GM18499 (cell line): ENCODE measurements at regions not wholly inside any gene's neighbourhood (a gene's known extent, or its start where the extent isn't known, plus 50 kb on each side); places are given as distances from the start of the nearest gene placed in this dataset.

Experiments
- ATAC-seq: cut with Tn5 transposase; IDR thresholded peaks from one replicate; pipeline ENCODE4 v1.9.1; 2021; ENCODE audit warnings: moderate number of reproducible peaks; ENCODE audit not compliant: insufficient read depth, unreplicated experiment

GRCh38 chr1:233513431-233513830 is 100.5 kb upstream of the KCNK1 start:
- ATAC-seq = no peak

DNA sequence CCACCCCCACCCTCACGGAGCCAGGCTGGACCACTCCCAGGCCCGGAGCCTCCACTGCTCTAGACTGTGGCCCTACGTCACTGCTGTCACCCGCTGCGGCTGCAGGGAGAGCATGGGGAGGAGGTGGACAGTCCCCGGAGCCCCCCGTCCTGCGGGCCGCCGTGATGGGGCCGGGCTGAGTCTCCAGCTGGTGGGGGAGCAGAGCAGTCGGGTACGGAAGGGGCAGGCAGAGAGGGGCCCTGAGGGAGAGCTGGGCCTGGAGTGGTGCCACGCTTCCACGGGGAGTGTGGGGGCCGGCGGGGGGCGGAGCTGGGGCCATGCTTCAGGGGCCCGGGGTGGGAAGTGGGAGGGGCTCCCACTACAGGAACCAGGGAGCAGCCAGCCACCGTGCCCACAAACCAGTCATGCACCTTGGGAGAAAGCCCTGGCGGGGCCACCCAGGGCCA is 98.9 kb upstream of the KCNK1 start:
- ATAC-seq = no peak

- no peak for ATAC-seq
Measured at GRCh38 chr1:233516732-233517131, 97.2 kb upstream of the KCNK1 start.

DNA sequence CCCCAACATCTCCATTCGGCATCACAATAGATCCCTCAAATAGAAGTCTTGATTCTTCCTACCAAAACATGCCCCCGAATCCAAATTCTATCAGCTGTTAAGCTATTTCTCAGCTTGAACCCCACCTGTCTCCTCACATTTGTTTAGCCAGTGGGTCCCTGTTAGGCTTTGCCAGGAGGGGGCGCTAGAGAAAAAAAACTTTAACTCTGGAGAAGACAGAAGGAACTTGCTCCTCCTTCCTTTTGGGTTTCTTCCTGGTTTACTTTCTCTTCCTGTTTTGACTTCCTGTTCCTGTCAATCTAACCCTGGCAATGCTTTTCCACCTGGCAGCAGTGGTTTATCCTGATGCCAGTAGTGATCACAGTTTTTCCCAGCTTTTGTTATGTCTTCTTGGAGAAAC is 95.6 kb upstream of the KCNK1 start:
- ATAC-seq = no peak

DNA sequence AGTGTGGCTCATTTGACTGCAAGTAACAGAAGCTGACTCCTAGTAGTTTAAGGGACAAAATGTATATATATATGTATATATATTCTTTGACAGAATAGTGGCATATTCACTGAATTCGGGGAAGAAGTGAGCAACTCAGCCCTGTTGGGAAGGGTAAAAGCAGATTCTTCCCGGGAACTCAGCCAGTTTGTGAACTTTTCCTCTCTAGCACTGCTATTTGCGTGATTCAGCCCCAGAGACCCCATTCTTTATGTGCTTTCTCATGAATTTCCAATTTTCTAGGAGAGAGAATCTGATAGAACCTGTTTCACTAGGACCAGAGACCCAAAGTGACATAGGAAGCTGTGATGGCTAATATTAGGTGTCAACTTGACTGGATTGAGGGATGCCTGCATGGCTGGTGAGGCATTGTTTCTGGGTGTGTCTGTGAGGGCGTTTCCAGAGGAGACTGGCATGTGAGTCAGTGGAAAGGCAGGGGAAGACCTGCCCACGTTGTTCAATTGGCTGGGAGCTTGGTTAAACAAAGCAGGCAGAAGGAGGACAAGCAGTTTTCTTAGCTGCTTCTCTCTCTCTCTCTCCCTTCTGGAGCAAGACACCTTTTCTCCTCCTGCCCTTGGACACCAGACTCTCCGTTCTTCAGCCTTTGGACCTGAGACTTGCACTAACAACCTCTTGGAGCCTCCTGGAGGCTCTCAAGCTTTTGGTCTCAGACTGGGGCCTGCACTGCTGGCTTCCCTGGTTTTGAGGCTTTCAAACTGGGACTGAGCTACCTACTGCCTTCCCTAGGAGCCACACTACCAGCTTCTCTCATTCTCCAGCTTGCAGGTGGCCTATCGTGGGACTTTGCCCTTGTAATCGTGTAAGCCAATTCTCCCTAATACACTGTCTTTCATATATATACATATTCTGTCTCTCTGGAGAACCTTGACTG is 93.4 kb upstream of the KCNK1 start:
- no peak for ATAC-seq

GRCh38 chr1:233523047-233523446 is 90.9 kb upstream of the KCNK1 start:
- ATAC-seq = no peak

- ATAC-seq = no peak
Measured at GRCh38 chr1:233527818-233528217, 86.1 kb upstream of the KCNK1 start.

GRCh38 chr1:233530665-233531386 is 83.1 kb upstream of the KCNK1 start:
- ATAC-seq = no peak

DNA sequence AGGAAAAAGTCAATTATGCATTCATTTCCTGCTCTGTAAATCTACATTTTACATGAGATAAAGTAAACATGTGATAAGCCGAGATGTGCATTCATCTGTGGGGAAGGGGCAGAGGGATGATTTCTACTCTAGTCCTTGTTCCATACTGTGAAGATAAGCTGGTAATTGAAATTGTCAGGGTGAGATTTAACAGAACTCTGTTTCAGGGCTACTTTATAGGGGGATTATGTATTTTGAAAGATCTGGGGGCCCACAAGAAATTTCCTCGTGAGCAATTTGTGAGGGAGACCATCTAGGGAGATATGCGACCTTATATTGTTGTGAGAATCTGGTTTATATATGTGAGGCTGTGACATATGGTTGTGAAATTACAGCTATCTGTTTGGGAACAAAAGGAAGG is 73.1 kb upstream of the KCNK1 start:
- no peak for ATAC-seq

- no peak for ATAC-seq
Measured at GRCh38 chr1:233543338-233544255, 70.3 kb upstream of the KCNK1 start.

GRCh38 chr1:233544304-233544703 is 69.6 kb upstream of the KCNK1 start:
- ATAC-seq = no peak

DNA sequence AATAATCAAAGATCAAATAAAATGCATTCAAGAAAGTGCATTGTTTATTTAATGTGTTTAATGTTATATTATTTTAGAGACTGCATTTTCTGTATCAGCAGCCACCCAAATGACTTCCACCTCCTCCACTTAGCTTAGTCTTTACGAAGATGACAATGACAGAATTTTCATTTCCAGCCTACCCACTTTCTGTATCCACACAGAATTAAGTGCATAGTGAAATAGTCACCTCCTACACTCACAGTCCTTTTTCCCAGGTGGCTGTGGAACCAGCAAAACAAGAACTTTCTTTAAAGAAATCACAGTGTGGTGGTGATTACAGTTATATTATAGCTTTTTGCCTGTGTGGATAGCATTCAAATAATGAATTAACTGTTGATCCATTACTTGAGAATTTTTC is 66.2 kb upstream of the KCNK1 start:
- no peak for ATAC-seq

DNA sequence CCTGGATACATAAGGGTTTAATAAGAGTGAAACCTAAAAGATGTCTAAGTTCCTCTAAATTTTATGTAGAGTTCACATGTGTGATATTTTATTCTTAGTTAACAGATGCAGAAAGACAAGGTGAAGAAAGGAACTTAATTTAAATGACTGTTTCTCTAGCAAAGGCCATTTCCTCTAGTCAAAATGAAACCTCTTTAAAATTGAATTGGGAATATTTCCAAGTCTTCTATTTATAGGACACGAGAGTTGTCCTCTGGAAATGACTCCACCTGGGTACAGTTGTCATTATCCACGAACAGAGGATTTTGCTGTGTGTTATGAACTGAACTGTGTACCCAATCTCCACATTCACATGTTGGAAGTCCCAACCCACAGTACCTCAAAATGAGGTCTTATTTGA is 64.5 kb upstream of the KCNK1 start:
- no peak for ATAC-seq

DNA sequence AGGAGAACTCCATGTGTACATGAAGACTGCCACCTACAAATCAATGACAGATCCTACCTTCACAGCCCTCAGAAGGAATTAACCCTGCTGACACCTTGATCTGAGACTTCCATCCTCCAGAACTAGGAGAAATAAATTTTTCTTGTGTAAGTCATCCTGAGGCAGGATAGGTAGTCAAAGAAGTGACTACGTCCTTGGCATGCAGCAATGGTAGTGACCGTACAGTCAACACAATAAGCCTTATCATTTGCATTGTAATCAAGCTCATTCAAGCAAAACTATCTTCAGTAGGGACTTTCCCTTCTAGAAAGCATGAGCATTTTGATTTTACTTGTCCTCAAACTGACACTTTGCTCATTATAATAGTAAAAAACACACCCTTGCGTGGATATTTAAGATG is 64.0 kb upstream of the KCNK1 start:
- no peak for ATAC-seq

DNA sequence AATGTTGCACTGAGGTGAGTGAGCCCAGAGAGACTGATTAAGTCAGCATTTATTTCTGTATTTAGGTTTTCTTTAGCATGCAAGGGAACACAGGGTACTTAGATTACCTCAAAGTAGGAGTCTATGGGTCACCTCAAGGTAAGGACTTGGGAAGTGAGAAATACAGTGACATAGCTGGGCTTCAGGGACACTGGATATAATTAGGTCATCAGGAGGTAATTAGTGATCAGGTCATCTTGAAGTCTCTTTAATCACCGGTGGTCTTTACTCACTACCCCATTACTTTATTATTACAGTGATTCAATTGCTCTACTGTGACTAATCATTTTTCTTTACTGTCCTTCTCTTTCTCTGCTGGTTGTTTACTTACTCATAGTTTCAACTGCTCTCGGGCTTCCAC is 59.9 kb upstream of the KCNK1 start:
- no peak for ATAC-seq

DNA sequence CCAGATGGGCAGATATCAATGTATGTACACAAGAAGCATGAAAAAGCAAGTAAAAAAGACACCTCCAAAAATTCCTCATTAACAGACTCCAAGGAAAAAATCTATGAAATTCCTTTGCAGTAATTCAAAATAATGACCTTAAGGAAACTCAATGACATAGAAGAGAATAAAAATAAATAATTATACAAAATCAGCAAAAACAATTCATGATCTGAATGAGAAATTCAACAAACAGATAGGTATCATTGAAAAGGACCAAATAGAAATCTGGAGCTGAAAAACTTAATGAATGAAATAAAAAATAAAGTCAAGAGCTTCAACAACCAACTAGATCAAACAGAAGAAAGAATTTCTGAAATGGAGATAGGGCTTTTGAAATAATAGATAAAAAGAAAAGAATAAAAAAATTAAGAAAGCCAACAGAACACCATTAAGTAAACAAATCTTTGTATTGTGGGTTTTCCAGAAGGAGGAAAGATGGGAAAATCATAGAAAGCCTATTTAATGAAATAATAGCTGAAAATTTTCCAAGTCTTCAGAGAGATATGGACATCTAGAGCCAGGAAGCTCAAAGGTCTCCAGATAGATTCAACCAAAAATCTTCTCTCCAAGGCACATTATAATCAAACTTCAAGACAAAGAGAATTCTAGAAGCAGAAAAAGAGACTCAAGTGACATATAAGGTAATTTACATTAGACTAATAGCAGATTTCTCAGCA is 52.0 kb upstream of the KCNK1 start:
- ATAC-seq = no peak
